Trophoblast cell (in vitro differentiated cells and primary cell): ENCODE measurements at regions not wholly inside any gene's neighbourhood (a gene's known extent, or its start where the extent isn't known, plus 50 kb on each side); places are given as distances from the start of the nearest gene placed in this dataset.

Experiments used
- DNase-seq, 2 donors: peaks; one replicate each; pipeline ENCODE4 v3.0.0-alpha.2; 2016
- H2AFZ ChIP-seq: 2 replicates; pipeline ENCODE4 v1.6.1; 2013; ENCODE audit warnings: low read length, moderate library complexity, mild to moderate bottlenecking; ENCODE audit not compliant: insufficient read depth, poor library complexity
- H2AK5ac ChIP-seq: 2 replicates; pipeline ENCODE4 v1.6.1; 2013; ENCODE audit warnings: mild to moderate bottlenecking, low read length
- H2BK120ac ChIP-seq: 2 replicates; pipeline ENCODE4 v1.6.1; 2013; ENCODE audit warnings: low read length, mild to moderate bottlenecking, moderate library complexity; ENCODE audit not compliant: insufficient read depth, poor library complexity
- H2BK12ac ChIP-seq: 2 replicates; pipeline ENCODE4 v1.6.1; 2013; ENCODE audit warnings: mild to moderate bottlenecking, low read length, moderate library complexity
- H2BK5ac ChIP-seq: 2 replicates; pipeline ENCODE4 v1.6.1; 2013; ENCODE audit warnings: low read length, low read depth, moderate library complexity, mild to moderate bottlenecking; ENCODE audit not compliant: poor library complexity
- H3K14ac ChIP-seq: 2 replicates; pipeline ENCODE4 v1.6.1; 2013; ENCODE audit warnings: mild to moderate bottlenecking, low read length
- H3K18ac ChIP-seq: 2 replicates; pipeline ENCODE4 v1.6.1; 2013; ENCODE audit warnings: mild to moderate bottlenecking, low read length
- H3K23ac ChIP-seq: 2 replicates; pipeline ENCODE4 v1.6.1; 2013; ENCODE audit warnings: low read length
- H3K27ac ChIP-seq: 2 replicates; pipeline ENCODE4 v1.5.1; 2013; ENCODE audit warnings: low read depth, mild to moderate bottlenecking, inconsistent platforms, low read length, moderate library complexity
- H3K27me3 ChIP-seq: 2 replicates; pipeline ENCODE4 v1.6.1; 2013; ENCODE audit warnings: inconsistent platforms, mild to moderate bottlenecking, low read length, moderate library complexity; ENCODE audit not compliant: insufficient read depth
- H3K36me3 ChIP-seq, 2 experiments: 1 replicate in 1 of 2; 2 replicates in 1 of 2; pipeline ENCODE4 v1.6.1; 2013; ENCODE audit warnings: low read length in 2 of 2, mild to moderate bottlenecking in 2 of 2, moderate library complexity in 1 of 2; ENCODE audit not compliant: insufficient read depth in 2 of 2, control insufficient read depth in 1 of 2
- H3K4ac ChIP-seq: 2 replicates; pipeline ENCODE4 v1.6.1; 2013; ENCODE audit warnings: low read depth, mild to moderate bottlenecking, low read length, moderate library complexity
- H3K4me1 ChIP-seq, 2 experiments: 1 replicate in 1 of 2; 2 replicates in 1 of 2; pipeline ENCODE4 v1.6.1; 2013; ENCODE audit warnings: low read length in 2 of 2, mild to moderate bottlenecking in 2 of 2, moderate library complexity in 1 of 2; ENCODE audit not compliant: insufficient read depth in 2 of 2, control insufficient read depth in 1 of 2
- H3K4me2 ChIP-seq: 2 replicates; pipeline ENCODE4 v1.6.1; 2013; ENCODE audit warnings: inconsistent platforms, mild to moderate bottlenecking, low read length, moderate library complexity
- H3K4me3 ChIP-seq: 2 replicates; pipeline ENCODE4 v1.5.1; 2013; ENCODE audit warnings: mild to moderate bottlenecking, low read depth, low read length, inconsistent platforms
- H3K79me1 ChIP-seq: one replicate; pipeline ENCODE4 v1.6.1; 2013; ENCODE audit warnings: low read length
- H3K79me2 ChIP-seq: 2 replicates; pipeline ENCODE4 v1.6.1; 2013; ENCODE audit warnings: low read length, mild to moderate bottlenecking; ENCODE audit not compliant: control insufficient read depth, insufficient read depth, poor library complexity
- H3K9ac ChIP-seq: 2 replicates; pipeline ENCODE4 v1.6.1; 2013; ENCODE audit warnings: mild to moderate bottlenecking, low read length
- H3K9me3 ChIP-seq: 2 replicates; pipeline ENCODE4 v1.6.1; 2013; ENCODE audit warnings: low read depth, mild to moderate bottlenecking, control low read depth, inconsistent platforms, low read length; ENCODE audit not compliant: insufficient read depth
- H4K12ac ChIP-seq: 2 replicates; pipeline ENCODE4 v1.6.1; 2013; ENCODE audit warnings: low read depth, mild to moderate bottlenecking, low read length, moderate library complexity
- H4K8ac ChIP-seq: 2 replicates; pipeline ENCODE4 v1.6.1; 2013; ENCODE audit warnings: low read depth, mild to moderate bottlenecking, low read length, moderate library complexity
- H4K91ac ChIP-seq: one replicate; pipeline ENCODE4 v1.6.1; 2013; ENCODE audit warnings: low read depth, mild to moderate bottlenecking, low read length, moderate library complexity
- WGBS: extraction: QIAGEN DNeasy Blood & Tissue Kit; methylation state at CpG from one replicate; pipeline ENCODE4 v1.1.7; 2013; ENCODE audit warnings: missing lambda C conversion rate; ENCODE audit not compliant: insufficient read length, insufficient coverage; ENCODE audit errors: extremely low coverage; 5-methylcytosine and 5-hydroxymethylcytosine counted together

- no peak for DNase-seq
- H4K8ac ChIP-seq, result no peak overlapping the region
- H2AK5ac ChIP-seq, result no peak overlapping the region
- no peak overlapping the region for H3K9ac ChIP-seq
- H3K79me1 ChIP-seq, result no peaks in the 10 kb centered on the region
- H3K9me3 ChIP-seq, result no peaks in the 10 kb centered on the region
- H4K91ac ChIP-seq, result no peak overlapping the region
- H3K27ac ChIP-seq, result no peak overlapping the region
- no peak overlapping the region for H3K4ac ChIP-seq
- H3K23ac ChIP-seq, result no peak overlapping the region
- H3K14ac ChIP-seq, result no peak overlapping the region
- no peak overlapping the region for H3K18ac ChIP-seq
- no peak overlapping the region for H3K4me3 ChIP-seq
- no peaks in the 10 kb centered on the region for H3K27me3 ChIP-seq
- no peak overlapping the region for H2BK12ac ChIP-seq
- H3K4me1 ChIP-seq, result no peaks in the 10 kb centered on the region
- H2BK5ac ChIP-seq, result no peak overlapping the region
- H2BK120ac ChIP-seq, result no peak overlapping the region
- H3K79me2 ChIP-seq, result no peaks in the 10 kb centered on the region
- no peak overlapping the region for H2AFZ ChIP-seq
- H3K4me2 ChIP-seq, result no peak overlapping the region
- no peak overlapping the region for H4K12ac ChIP-seq
- no peaks in the 10 kb centered on the region for H3K36me3 ChIP-seq
Measured at GRCh38 chr6:140275725-140276124, 901.3 kb upstream of the CITED2 start.

- Histone ChIP-seq H3K4me3 (no peak overlapping the region), H4K91ac (no peak overlapping the region), H3K36me3 (no peaks in the 10 kb centered on the region), H3K14ac (no peak overlapping the region), H3K79me2 (no peaks in the 10 kb centered on the region), H2BK12ac (no peak overlapping the region), H3K18ac (no peak overlapping the region), H4K12ac (no peak overlapping the region), H2AFZ (no peak overlapping the region), H3K9ac (no peak overlapping the region), H2BK120ac (no peak overlapping the region), H3K9me3 (no peaks in the 10 kb centered on the region), H2BK5ac (no peak overlapping the region), H3K27ac (no peak overlapping the region), H3K4me2 (no peak overlapping the region), H3K4ac (no peak overlapping the region), H4K8ac (no peak overlapping the region), H3K23ac (no peak overlapping the region), H3K27me3 (no peaks in the 10 kb centered on the region), H3K4me1 (no peaks in the 10 kb centered on the region), H3K79me1 (no peaks in the 10 kb centered on the region), H2AK5ac (no peak overlapping the region)
- DNase-seq, result no peak
- no CpG with 5 or more reads among the region's 2 CpGs for WGBS
Measured at GRCh38 chr6:140274548-140274947, 900.1 kb upstream of the CITED2 start.

GRCh38 chr6:140271759-140272377 is 897.4 kb upstream of the CITED2 start:
- no peak overlapping the region for H2BK120ac ChIP-seq
- no peak overlapping the region for H4K8ac ChIP-seq
- no peak overlapping the region for H2AK5ac ChIP-seq
- no peak overlapping the region for H3K4me2 ChIP-seq
- no peak overlapping the region for H3K18ac ChIP-seq
- WGBS, result no CpG with 5 or more reads among the region's 2 CpGs
- no peak overlapping the region for H3K4ac ChIP-seq
- H2BK12ac ChIP-seq, result no peak overlapping the region
- H2AFZ ChIP-seq, result no peak overlapping the region
- no peak overlapping the region for H4K12ac ChIP-seq
- H3K4me3 ChIP-seq, result no peak overlapping the region
- H3K23ac ChIP-seq, result no peak overlapping the region
- H3K36me3 ChIP-seq, result no peaks in the 10 kb centered on the region
- H3K9me3 ChIP-seq, result no peaks in the 10 kb centered on the region
- no peaks in the 10 kb centered on the region for H3K79me1 ChIP-seq
- H3K79me2 ChIP-seq, result no peaks in the 10 kb centered on the region
- H3K27ac ChIP-seq, result no peak overlapping the region
- no peak overlapping the region for H3K14ac ChIP-seq
- no peak for DNase-seq
- no peaks in the 10 kb centered on the region for H3K4me1 ChIP-seq
- H3K9ac ChIP-seq, result no peak overlapping the region
- H3K27me3 ChIP-seq, result no peaks in the 10 kb centered on the region
- H4K91ac ChIP-seq, result no peak overlapping the region
- H2BK5ac ChIP-seq, result no peak overlapping the region

- Histone ChIP-seq H4K12ac (no peak overlapping the region), H4K8ac (peak overlapping the region; percentile 16), H4K91ac (no peak overlapping the region), H2AFZ (no peak overlapping the region), H3K27ac (no peak overlapping the region), H3K4me2 (no peak overlapping the region), H2BK5ac (no peak overlapping the region), H3K36me3 (no peaks in the 10 kb centered on the region), H2BK120ac (no peak overlapping the region), H3K9ac (no peak overlapping the region), H3K14ac (no peak overlapping the region), H3K23ac (no peak overlapping the region), H2AK5ac (no peak overlapping the region), H3K27me3 (no peaks in the 10 kb centered on the region), H3K9me3 (no peaks in the 10 kb centered on the region), H3K4ac (no peak overlapping the region), H3K18ac (no peak overlapping the region), H3K79me1 (no peaks in the 10 kb centered on the region), H3K4me1 (no peaks in the 10 kb centered on the region), H3K79me2 (no peaks in the 10 kb centered on the region), H2BK12ac (no peak overlapping the region), H3K4me3 (no peak overlapping the region)
- WGBS, result no CpG with 5 or more reads among the region's 2 CpGs
- no peak for DNase-seq
Measured at GRCh38 chr6:140269591-140270165, 895.2 kb upstream of the CITED2 start.
